HG02981 (cell line): ENCODE measurements at regions not wholly inside any gene's neighbourhood (a gene's known extent, or its start where the extent isn't known, plus 50 kb on each side); places are given as distances from the start of the nearest gene placed in this dataset.

Experiments used
- ATAC-seq: cut with Tn5 transposase; IDR thresholded peaks from one replicate; pipeline ENCODE4 v1.9.1; 2021; ENCODE audit warnings: mild to moderate bottlenecking, moderate library complexity; ENCODE audit not compliant: unreplicated experiment

DNA sequence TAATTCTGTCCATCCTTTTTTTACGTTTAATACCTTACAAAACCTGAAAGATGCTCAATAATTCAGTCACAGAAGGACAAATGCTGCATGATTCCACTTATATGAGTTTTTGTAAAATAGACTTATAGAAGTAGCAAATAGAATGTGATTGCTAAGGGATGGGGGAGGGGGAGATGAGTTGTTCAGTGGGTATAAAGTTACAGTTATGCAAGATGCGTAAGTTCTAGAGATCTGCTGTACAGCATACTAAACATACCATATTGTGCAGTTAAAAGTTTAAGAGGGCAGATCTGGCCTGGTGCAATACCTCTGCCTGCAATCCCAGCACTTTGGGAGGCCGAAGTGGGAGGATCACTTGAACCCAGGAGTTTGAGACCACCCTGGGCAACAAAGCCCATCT lies 78.8 kb downstream of the TET3 start:
- no peak for ATAC-seq

DNA sequence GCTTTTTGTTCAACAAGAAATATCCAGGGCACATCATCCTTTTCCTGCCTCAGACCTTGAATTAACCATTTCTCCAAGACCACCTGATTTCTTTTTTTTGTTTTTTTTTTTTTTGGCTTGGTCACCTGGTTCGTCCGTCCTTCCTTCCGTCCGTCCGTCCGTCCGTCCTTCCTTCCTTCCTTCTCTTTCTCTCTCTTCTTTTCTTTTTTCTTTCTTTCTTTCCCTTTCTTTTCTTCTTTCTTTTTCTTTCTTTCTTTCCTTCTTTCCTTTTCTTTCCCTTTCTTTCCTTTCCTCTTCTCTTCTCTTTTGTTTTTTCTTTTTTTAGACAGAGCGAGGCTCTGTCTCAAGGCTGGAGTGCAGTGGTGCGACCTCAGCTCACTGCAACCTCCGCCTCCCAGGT lies 80.7 kb downstream of the TET3 start:
- no peak for ATAC-seq

DNA sequence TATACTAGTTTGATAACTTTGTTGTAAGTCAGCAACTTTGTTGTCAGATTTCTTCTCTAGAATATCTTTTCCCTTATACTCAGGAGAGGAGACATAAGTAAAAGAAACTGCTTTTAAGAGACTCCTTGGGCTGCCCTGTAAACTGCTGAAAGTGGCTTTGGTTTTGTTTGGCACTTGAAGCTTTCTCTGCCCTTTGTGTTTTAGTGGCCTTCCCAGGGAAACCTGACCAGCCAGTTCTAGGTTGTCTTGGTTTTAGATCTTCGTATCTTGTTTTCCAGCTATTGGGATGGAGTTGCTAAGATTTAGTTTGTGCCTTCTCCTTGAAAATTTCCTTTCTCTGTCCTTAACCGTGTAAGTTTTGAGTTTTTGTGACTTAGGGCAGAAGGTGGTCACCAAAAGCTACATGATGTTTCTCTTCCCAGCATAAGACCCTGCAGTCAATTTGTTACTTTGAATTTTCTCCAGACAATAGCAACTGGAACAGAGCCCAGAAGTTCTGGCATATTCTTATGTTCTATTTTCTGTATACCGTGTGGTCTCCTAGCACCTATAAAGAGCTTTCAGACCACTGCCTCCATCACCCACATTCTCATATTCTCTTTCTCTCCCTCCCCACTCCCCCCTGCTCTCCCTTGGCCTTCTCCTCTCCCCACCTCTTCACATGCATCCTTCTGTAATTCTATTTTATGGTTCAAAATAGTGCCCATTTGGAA lies 81.1 kb downstream of the BOLA3 start:
- no peak for ATAC-seq

DNA sequence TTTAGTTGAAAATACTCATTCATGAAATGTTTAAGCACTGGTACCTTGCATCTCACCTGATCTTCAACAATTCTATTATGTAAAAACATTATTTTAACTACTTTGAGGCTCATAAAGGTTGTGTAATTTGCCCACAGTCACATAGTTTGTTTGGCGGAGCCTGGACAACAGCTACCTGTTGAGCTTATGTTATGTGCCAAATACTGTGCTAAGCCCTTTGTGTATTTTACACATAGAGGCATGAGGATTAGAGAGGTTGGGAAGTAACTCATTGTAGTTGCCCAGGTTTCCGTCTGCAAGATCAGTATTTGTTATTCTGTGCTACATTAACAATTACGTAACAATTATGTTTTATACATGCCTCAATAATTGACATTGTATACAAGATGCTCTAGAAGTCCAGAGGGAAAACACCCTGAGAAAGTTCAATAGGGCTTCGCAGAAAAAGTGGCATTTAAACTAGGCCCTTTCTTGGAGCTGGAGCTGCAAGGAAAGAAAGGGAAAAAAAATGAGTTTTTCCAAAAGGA lies 80.4 kb downstream of the BOLA3 start:
- no peak for ATAC-seq

DNA sequence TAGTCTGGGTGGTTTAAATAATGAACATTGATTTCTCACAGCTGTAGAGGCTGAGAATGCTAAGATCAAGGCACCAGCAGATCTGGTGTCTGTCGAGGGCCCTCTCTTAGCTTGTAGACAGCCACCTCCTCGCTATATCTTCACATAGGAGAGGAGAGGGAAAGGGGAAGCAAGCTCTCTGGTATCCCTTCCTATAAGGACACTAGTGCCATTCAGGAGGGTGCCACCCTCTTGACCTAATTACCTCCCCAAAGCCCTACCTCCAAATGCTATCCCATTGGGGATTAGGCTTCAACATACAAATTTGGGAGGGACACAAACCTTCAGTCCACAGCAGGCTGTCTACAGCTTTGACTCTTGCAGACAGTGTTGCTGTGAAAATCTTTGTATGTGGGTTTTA lies 76.7 kb downstream of the BOLA3 start:
- no peak for ATAC-seq

DNA sequence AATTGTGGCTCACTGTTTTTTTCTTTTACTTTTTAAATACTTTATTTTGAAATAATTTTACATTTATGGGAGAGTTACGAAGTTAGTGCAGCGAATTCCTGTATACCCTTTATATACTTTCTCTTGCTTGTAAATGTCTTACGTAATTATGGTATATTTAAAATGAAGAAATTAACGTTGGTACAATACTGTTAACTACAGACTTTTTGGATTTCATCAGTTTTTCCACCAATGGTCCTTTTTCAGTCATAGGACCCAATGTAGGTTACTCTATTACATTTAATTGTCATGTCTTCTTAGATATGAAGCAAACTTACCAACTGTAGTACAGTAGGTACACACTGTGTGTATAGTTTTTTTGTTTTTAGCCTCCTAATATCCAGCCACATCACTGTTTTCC lies 76.3 kb downstream of the BOLA3 start:
- ATAC-seq: no peak

DNA sequence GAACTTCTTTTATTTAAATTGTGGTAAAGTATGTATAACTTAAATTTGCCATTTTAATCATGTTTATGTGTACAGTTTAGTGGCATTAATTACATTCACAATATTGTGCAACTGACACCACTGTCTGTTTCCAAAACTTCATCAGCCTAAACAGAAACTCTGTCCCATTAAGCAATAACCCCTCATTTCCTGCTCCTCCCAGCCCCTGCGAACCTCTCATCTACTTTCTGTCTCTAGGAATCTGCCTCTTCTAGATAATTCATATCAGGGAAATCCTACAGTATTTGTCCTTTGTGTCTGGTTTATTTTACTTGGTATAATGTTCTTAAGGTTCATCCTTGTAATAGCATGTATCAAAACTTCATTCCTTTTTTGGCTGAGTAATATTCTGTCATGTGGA lies 75.1 kb downstream of the BOLA3 start:
- ATAC-seq: no peak

DNA sequence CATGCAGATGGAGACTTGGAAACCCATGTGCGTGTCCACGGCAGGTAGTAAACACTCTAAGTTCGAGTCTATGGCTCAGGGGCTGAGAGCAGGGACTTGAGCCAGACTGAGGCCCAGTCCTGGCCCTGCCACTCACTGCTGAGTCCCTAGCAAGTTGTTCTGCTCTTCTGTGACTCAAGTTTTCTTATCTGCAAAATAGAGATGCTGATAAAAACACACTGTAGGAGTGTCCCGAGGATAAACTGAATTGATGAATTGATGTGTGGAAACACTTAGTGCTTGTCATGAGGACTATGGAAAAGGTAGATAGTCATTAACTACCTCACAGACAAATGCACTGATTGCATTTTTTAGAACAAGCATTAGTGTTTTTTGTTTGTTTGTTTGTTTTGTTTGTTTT lies 73.2 kb downstream of the BOLA3 start:
- ATAC-seq: no peak

DNA sequence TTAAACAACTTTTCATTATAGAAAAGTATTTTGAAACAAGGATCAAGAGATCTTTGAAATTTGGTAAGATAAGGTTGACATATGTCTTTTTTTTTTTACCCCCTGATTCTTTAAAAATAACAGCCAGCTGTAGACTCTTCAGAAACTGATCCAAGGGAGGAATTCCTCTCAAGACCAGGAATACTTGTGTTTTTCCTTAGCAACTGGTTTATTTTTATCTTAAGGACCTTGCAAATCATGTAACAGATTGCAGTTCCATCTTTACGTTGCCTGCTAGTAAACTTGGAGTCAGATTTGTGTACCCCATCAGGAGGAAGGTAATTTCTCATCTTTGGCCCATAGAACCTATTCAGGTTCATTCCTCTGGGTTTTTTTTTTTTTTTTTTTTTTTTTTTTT lies 71.6 kb downstream of the BOLA3 start:
- ATAC-seq: no peak

DNA sequence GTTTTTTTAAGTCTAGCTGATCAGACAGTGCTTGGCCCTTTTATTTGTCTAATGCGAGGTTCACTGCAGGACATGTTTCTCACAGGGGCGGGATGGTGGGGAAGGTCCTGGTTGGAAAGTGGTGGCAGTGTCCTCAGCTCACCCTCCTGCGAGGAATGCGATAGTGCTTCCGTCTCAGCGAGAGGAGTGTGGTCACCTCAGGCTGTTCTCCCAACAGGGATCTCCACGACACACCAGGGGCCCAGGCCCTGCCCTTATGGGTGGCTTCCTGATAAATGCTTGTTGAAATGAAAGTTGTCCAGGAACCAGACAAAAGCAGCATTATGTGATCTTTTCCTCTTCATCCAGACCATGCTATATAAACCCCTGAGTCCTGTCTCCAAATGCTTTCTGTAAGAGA lies 70.1 kb downstream of the BOLA3 start:
- ATAC-seq: no peak

DNA sequence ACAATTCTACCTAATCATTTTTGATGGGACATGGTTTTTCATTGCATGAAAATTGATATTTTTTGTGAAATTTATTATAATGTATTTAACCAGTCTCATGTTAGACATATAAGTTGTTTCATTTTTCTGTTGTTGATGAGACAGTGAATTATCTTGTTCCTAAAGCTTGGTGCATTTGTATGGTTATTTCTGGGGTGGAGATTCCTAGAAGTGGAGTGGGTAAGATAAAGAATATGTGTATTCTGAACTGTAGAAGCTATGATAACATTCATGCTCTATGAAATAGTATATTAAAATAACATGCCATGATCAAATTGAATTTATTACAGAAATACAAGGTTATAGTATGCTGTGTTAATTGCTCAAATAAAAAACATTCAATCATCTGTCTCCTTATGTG lies 69.2 kb downstream of the BOLA3 start:
- ATAC-seq: no peak

DNA sequence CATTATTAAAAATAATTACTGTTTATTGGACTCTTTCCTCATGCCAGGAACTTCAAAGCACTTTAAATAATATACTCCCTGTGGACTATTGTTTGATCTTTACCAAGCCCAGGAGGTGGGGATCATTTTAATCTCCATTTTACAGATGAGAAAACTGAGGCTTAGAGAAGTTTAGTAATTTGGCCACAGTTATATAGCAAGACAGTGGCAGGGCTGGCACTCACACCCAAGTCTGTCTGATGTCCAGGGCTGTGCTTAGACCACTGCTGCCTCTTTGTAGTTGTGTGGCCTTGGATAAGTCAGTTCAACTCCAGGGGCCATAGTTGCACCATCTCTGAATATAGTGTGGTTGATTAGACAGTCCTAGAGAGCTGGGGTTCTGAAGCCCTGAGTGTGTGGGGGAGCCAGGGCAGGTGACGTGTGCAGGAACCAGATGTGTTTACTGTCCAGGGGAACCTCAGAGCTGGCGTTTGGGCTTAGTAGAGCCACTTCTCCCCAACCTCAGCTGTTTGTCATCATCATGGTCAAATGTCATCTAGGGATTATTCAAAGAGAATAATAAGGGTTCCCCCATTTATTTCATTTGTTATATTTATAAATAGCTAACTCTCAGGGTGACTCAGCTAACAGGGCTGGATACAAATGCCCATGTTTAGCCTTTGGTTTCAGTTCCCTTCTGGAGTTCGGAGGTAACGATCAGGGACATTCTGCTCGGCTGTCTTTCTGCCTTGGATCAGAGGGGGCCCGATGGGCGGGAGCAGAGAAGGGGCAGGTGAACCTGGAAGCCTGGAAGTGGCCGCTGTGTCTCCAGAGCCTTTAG lies 68.0 kb downstream of the BOLA3 start:
- ATAC-seq: peak; percentile 76

DNA sequence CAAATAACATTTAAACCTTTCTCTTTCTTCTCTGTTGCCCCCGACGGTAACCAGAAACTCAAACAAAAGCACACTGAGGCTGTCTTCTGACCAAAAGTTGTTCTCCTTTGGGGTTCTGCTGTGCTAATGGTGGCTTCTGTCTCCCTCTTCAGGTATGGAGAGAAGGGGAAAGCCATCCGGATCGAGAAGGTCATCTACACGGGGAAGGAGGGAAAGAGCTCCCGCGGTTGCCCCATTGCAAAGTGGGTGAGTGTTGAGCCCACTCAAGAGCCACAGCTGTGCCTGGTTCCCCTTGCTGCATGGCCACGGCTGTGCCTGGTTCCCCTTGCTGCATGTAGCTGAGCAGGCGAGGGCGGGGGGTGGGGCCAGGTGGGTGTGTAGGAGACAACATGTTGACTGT lies 67.4 kb downstream of the BOLA3 start:
- ATAC-seq: no peak

DNA sequence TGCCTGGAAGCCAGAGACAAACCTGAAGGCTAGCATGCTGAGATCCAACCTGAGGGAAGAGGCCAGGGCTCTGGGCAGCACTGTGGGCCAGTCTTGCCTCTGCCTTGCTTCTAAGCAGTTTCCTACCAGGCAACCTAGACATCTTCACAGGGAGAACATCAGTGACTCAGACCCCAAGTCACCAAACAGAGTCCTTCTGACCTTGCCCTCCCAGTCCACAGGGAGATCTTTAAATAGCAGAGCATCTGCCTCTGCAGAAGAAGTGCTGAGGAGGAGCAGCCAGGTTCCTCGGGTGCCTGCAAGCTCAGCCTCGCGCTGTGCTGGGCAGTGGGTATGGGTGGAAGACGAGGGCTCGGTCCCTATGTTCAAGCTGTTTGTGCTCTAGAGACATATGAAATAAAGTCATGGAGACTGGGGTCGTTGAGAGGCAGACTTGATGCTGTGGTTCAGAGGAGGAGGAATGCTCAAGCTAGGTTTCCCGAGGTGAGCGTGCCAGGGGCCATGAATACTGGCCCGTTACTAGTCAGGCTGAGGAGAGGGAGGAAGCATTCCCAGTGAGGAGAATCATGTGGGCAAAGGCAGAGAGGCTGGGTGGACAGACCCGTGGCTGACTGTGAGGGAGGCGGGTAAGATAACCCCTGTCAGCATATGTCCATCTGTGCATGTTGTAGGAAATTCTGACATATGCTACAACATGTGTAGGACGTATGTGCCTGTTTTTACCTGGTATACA lies 66.5 kb downstream of the BOLA3 start:
- no peak for ATAC-seq

DNA sequence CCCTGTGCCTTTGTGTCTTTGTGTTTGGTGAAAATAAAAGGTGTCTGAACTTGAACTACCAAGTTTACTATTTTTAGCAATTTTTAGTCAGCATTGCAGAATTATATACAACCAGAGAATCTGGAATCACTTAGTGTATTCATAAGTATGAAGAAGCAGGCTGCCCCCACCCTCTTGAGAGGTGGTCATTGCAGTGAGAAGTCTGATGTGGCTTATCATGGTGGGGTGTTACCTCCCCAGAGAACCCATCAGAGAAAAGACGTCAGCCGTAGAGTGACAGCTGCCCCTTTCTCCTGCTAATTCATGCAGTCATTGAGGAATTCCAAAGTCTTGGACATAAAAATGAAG lies 66.0 kb downstream of the BOLA3 start:
- no peak for ATAC-seq

DNA sequence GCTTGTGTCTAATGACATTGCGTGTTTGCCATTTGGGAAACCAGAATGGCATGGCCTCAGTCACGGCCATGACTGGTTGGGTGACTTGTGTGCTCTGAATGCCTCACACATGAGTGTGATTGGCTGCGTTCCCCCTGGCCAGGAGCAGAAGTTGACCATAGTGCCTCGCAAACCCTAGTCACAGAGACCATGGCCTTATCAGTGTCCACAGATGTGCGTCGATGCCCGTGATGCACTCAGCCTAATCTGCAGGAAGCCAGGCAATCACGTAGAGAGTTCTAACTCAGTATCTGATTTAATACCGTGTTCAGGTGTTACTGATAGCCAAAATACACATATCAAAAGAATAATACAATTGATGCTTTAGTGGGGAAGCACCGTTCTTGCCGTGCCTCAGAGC lies 64.0 kb downstream of the BOLA3 start:
- ATAC-seq: no peak
